Cardiac muscle cell (in vitro differentiated cells and primary cell): ENCODE measurements at regions not wholly inside any gene's neighbourhood (a gene's known extent, or its start where the extent isn't known, plus 50 kb on each side); places are given as distances from the start of the nearest gene placed in this dataset.

Experiments used
- DNase-seq, 2 donors: peaks; one replicate each; pipeline versions ENCODE4 v3.0.0 to v3.0.0-alpha.2; 2010 to 2017; ENCODE audit warnings: low read depth in 1 of 2, low spot score in 1 of 2
- H3K27ac ChIP-seq: fragments of 200-600 bp; sonication (generic); 2 replicates; pipeline ENCODE4 v1.5.1; 2016
- H3K27me3 ChIP-seq: fragments of 200-600 bp; sonication (generic); 2 replicates; pipeline ENCODE4 v1.6.0; 2016; ENCODE audit warnings: control low read depth
- H3K36me3 ChIP-seq: fragments of 200-600 bp; sonication (generic); 2 replicates; pipeline ENCODE4 v1.5.1; 2016; ENCODE audit warnings: control low read depth
- H3K4me1 ChIP-seq: fragments of 200-600 bp; sonication (generic); 2 replicates; pipeline ENCODE4 v1.8.1; 2017; ENCODE audit warnings: low read depth, mild to moderate bottlenecking, mixed run types
- H3K4me3 ChIP-seq: fragments of 200-600 bp; sonication (generic); 2 replicates; pipeline ENCODE4 v1.5.1; 2016; ENCODE audit warnings: mild to moderate bottlenecking
- H3K9me3 ChIP-seq: fragments of 200-600 bp; sonication (generic); 2 replicates; pipeline ENCODE4 v1.5.1; 2017; ENCODE audit warnings: low read depth, mild to moderate bottlenecking, control low read depth
- TF ChIP-seq, protein P1 (sequence below): IDR thresholded peaks from 2 replicates; pipeline ENCODE4 v1.5.1; 2012; ENCODE audit warnings: low read depth, mild to moderate bottlenecking, low read length

DNA sequence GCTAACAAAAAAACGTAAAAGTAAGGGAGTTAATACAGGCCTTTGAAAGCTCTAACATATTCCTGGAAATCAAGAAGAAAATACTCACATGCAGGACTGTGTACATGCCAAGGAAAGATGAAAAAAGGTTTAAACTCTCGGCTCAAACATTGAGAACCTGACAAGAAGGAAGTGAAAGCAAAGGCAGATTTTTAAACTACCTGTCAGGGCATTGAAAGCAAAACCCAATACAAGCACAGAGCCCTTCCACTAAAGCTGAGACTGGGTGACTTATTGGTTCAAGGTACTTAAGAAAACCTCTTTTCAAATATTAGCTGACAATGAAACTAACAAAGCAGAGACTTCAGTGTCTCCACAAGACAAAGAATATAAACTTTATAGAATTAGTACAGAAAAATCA is 313.0 kb upstream of the GRID2 start:
- Histone ChIP-seq H3K9me3 (no peaks in the 10 kb centered on the region), H3K27ac (no peak overlapping the region), H3K4me1 (no peaks in the 10 kb centered on the region), H3K4me3 (no peak overlapping the region), H3K27me3 (no peaks in the 10 kb centered on the region), H3K36me3 (no peaks in the 10 kb centered on the region)
- no peak for DNase-seq
- TF ChIP-seq, protein P1, sequence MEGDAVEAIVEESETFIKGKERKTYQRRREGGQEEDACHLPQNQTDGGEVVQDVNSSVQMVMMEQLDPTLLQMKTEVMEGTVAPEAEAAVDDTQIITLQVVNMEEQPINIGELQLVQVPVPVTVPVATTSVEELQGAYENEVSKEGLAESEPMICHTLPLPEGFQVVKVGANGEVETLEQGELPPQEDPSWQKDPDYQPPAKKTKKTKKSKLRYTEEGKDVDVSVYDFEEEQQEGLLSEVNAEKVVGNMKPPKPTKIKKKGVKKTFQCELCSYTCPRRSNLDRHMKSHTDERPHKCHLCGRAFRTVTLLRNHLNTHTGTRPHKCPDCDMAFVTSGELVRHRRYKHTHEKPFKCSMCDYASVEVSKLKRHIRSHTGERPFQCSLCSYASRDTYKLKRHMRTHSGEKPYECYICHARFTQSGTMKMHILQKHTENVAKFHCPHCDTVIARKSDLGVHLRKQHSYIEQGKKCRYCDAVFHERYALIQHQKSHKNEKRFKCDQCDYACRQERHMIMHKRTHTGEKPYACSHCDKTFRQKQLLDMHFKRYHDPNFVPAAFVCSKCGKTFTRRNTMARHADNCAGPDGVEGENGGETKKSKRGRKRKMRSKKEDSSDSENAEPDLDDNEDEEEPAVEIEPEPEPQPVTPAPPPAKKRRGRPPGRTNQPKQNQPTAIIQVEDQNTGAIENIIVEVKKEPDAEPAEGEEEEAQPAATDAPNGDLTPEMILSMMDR = no peak

DNA sequence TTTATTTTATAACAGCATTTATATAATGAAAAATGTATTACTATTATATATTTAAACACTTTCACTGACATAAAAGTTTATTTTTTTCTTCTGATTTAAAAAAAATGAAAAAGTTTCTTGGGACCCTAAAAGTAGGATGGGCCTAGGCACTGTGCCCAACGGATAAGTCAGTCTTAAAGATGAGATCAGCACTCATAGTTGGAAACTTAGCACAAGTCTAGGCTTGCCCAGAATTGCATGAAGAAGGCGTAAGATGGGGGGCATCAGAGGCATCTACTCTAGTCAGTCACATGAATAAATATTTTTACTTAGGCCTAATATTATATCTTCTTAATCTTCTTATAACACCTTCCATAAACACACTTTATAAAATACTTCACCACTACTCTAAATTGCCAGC is 306.7 kb upstream of the GRID2 start:
- no peaks in the 10 kb centered on the region for H3K36me3 ChIP-seq
- no peaks in the 10 kb centered on the region for H3K9me3 ChIP-seq
- H3K4me1 ChIP-seq = no peaks in the 10 kb centered on the region
- H3K27ac ChIP-seq = no peak overlapping the region
- TF ChIP-seq, protein P1 = no peak
- no peak for DNase-seq
- no peak overlapping the region for H3K4me3 ChIP-seq
- no peaks in the 10 kb centered on the region for H3K27me3 ChIP-seq

DNA sequence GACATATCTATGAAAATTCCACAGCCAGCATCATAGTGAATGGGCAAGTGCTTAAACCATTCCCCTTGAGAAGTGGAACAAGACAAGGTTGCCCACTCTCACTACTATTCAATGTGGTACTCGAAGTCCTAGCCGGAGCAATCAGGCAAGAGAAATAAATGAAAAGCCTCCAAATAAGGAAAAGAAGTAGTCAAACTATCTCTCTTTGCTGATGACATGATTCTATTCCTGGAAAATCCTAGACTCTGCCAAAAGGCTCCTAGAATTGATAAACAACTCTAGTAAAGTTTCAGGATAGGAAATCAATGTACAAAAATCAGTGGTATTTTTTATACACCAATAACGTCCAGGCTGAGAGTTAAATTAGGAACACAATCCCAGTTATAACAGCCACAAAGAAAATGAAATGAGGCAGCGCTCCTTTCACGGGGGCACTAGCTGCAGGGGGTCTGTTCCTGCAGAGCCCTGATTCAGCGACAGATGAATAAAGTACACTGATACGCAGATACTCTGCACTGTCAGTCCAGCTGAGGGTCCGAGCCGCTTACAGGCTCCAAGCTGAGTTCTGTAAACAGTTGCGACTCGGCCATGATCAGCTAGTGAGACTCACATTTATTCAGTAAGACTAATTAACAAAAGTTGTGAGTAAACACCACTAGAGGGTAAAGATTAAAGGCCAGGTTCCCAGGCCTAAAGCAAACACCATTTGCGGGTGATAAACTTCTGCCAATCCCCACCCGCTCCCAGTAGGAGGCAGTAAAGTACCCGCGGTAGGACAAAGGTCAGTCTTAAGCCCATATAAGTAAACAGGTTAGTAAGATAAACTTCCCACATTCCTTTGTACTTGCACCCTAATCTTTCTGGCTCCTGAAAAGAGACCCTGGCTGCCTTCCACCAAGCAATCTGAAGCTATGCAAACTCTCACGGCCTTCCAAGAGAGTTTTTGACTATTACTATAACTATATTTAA is 290.6 kb upstream of the GRID2 start:
- TF ChIP-seq, protein P1 = peak; percentile 18
- Histone ChIP-seq H3K36me3 (no peaks in the 10 kb centered on the region), H3K27ac (no peak overlapping the region), H3K27me3 (no peaks in the 10 kb centered on the region), H3K4me1 (no peaks in the 10 kb centered on the region), H3K4me3 (no peak overlapping the region), H3K9me3 (no peaks in the 10 kb centered on the region)
- DNase-seq = peak; percentile 1 to 8

DNA sequence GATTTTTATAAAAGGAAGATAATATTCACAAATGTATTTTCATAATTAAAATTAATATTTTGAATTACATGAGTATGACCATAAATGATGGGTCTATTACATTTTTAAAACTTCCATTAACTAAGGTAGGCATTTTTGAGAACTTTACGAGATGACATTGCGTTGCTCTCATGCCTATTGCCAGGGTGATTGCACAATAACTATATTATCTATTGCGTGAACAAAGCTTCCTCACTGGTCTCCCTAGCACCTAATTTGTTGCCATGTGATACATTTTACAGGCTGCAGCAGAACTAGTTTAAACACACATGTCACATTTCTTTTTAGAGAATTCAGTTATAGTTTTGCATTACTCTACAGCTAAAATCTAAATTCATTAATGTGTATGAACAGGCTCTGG is 289.7 kb upstream of the GRID2 start:
- Histone ChIP-seq H3K4me3 (no peak overlapping the region), H3K27me3 (no peaks in the 10 kb centered on the region), H3K4me1 (no peaks in the 10 kb centered on the region), H3K9me3 (no peaks in the 10 kb centered on the region), H3K27ac (no peak overlapping the region), H3K36me3 (no peaks in the 10 kb centered on the region)
- TF ChIP-seq, protein P1 = no peak
- peak in 1 of 2 donors; percentile 44 for DNase-seq

DNA sequence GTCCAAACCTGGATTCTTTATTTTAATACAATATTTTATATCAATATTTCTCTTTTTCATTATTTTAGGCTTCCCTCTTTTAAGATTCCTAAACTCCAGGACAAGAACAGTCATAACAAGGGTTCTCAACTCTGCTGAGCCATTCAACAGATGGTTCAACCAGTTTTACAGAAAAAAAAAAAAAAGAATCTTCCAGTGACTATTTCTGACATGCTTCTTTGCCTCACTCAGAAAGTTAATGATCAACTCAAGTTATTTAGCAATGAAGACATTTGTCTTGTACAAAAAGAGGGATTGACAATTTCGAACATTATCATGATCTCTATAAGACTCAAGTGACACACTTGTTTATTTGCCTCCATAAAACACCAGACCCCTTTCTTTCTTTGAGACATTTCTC is 282.6 kb upstream of the GRID2 start:
- Histone ChIP-seq H3K4me1 (no peaks in the 10 kb centered on the region), H3K4me3 (no peak overlapping the region), H3K36me3 (no peaks in the 10 kb centered on the region), H3K9me3 (no peaks in the 10 kb centered on the region), H3K27ac (no peak overlapping the region), H3K27me3 (no peaks in the 10 kb centered on the region)
- DNase-seq = no peak
- TF ChIP-seq, protein P1 = no peak
